ENCODE measurements at regions not wholly inside any gene's neighbourhood (a gene's known extent, or its start where the extent isn't known, plus 50 kb on each side); places are given as distances from the start of the nearest gene placed in this dataset.

DNA sequence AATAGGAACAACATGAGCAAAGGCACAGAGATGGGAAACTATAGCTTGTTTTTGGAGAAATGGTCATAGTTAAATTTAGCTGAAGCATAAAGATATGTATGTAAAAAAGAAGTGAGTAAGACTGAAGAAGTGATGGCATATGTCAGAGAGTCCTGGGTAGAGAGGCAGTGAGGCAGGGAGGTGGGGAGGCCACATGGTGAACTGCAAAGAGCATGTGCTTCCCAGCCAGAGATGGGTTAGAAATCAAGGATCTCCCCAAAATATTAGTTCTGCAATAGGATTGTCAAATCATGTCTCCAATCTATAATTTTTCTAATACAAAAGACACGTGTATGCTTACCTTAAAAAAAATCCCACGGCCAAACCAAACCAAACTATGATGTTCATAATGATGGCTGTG is 82.1 kb upstream of the STXBP6 start:
- intact Hi-C loops (cut with micrococcal nuclease): loop anchor here (1.0 to 5.0 kb wide), 3 partner anchors 422 to 650 kb away; partner anchors contain the start of gene GZMH
- DNase-seq (no peak), ATAC-seq (no peak)
- TF ChIP-seq, protein P1, sequence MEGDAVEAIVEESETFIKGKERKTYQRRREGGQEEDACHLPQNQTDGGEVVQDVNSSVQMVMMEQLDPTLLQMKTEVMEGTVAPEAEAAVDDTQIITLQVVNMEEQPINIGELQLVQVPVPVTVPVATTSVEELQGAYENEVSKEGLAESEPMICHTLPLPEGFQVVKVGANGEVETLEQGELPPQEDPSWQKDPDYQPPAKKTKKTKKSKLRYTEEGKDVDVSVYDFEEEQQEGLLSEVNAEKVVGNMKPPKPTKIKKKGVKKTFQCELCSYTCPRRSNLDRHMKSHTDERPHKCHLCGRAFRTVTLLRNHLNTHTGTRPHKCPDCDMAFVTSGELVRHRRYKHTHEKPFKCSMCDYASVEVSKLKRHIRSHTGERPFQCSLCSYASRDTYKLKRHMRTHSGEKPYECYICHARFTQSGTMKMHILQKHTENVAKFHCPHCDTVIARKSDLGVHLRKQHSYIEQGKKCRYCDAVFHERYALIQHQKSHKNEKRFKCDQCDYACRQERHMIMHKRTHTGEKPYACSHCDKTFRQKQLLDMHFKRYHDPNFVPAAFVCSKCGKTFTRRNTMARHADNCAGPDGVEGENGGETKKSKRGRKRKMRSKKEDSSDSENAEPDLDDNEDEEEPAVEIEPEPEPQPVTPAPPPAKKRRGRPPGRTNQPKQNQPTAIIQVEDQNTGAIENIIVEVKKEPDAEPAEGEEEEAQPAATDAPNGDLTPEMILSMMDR (IDR thresholded peaks at IDR 0.05): no peak
- H3K9me3 Mint-ChIP-seq: no peaks in the 10 kb centered on the region
- H3K4me1 Mint-ChIP-seq: peaks cover 8 to 9% of the 10 kb centered on the region in 2 donors
- WGBS (ENCODE audit: insufficient coverage): 80% methylated on average over 1 of the region's 2 CpGs
- H3K4me1 ChIP-seq (ENCODE audit: control insufficient read depth, insufficient read depth, low read length): peaks cover 5% of the 10 kb centered on the region
- no peak overlapping the region for H3K27ac ChIP-seq (ENCODE audit: low read length)
- H3K36me3 Mint-ChIP-seq: no peaks in the 10 kb centered on the region
- no peaks in the 10 kb centered on the region for H3K36me3 ChIP-seq (ENCODE audit: control insufficient read depth, insufficient read depth, low read length)
- no peaks in the 10 kb centered on the region for H3K9me3 ChIP-seq (ENCODE audit: control insufficient read depth, insufficient read depth, low read length)
- no peak overlapping the region for H3K27ac Mint-ChIP-seq
- H3K4me3 Mint-ChIP-seq: no peak overlapping the region
- peaks cover 18% of the 10 kb centered on the region for H3K27me3 ChIP-seq (ENCODE audit: control insufficient read depth, insufficient read depth, low read length)
- H3K27me3 Mint-ChIP-seq (ENCODE audit: low read depth in 2 of 2): peaks cover 41 to 66% of the 10 kb centered on the region in 2 donors
- H3K4me3 ChIP-seq (ENCODE audit: low read length): no peak overlapping the region

DNA sequence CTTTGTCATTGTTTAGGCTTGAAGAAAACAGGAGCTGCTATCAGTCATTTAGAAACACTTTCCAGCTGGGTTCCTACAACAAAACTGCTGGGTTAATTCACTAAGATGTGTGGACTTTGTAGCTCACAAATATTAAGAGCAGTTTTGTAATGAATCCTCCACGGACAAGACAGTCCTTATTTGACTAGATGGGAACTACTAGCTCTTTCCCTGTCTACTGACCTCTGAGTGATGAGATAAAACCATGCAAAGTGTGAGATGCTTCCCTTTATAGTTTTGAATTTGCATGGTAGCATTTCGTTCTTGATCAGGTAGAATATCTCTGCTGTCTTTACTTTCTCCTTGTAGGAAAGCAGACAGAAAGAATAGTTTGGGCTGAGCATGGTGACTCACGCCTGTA is 72.9 kb upstream of the STXBP6 start:
- WGBS (ENCODE audit: insufficient coverage): 77% methylated on average over 2 of the region's 3 CpGs
- Histone ChIP-seq H3K9me3 (ENCODE audit: control insufficient read depth, insufficient read depth, low read length) (no peaks in the 10 kb centered on the region), H3K4me1 (ENCODE audit: control insufficient read depth, insufficient read depth, low read length) (no peaks in the 10 kb centered on the region), H3K4me3 (ENCODE audit: low read length) (no peak overlapping the region), H3K27ac (ENCODE audit: low read length) (no peak overlapping the region), H3K27me3 (ENCODE audit: control insufficient read depth, insufficient read depth, low read length) (peaks cover 2% of the 10 kb centered on the region), H3K36me3 (ENCODE audit: control insufficient read depth, insufficient read depth, low read length) (no peaks in the 10 kb centered on the region)
- TF ChIP-seq, protein P1 (IDR thresholded peaks at IDR 0.05): no peak
- no peak overlapping the region for H3K27ac Mint-ChIP-seq
- DNase-seq (no peak), ATAC-seq (no peak)
- no peaks in the 10 kb centered on the region for H3K4me1 Mint-ChIP-seq
- H3K4me3 Mint-ChIP-seq: no peak overlapping the region
- intact Hi-C loops (cut with micrococcal nuclease): no loop called here
- H3K36me3 Mint-ChIP-seq: no peaks in the 10 kb centered on the region
- H3K9me3 Mint-ChIP-seq: no peaks in the 10 kb centered on the region
- peaks cover 4 to 24% of the 10 kb centered on the region in 2 donors for H3K27me3 Mint-ChIP-seq (ENCODE audit: low read depth in 2 of 2)

DNA sequence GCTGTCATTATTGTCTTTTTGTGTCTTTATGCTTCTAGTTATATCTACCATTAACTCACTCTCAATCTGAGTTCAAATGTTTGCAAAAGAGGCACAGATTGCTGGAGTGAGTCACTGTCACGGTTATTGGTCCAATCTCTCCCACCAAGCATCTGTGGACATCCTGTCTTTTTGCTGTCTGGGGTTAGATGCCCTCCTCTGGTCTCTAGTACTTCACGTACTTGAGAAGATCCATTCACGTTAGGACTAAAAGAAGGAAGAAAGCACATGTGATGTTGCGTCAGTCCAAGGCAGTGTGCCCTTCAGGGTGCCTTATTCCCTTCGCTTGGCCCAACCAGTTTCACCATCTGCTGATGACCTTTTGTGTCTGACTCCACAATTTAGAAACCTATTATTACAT is 72.3 kb upstream of the STXBP6 start:
- Mint-ChIP-seq H3K27ac (no peak overlapping the region), H3K4me1 (no peaks in the 10 kb centered on the region), H3K4me3 (no peak overlapping the region), H3K9me3 (no peaks in the 10 kb centered on the region), H3K27me3 (ENCODE audit: low read depth in 2 of 2) (peaks cover 8 to 21% of the 10 kb centered on the region in 2 donors), H3K36me3 (no peaks in the 10 kb centered on the region)
- Histone ChIP-seq H3K9me3 (ENCODE audit: control insufficient read depth, insufficient read depth, low read length) (no peaks in the 10 kb centered on the region), H3K4me3 (ENCODE audit: low read length) (no peak overlapping the region), H3K27ac (ENCODE audit: low read length) (no peak overlapping the region), H3K27me3 (ENCODE audit: control insufficient read depth, insufficient read depth, low read length) (peaks cover 2% of the 10 kb centered on the region), H3K36me3 (ENCODE audit: control insufficient read depth, insufficient read depth, low read length) (no peaks in the 10 kb centered on the region), H3K4me1 (ENCODE audit: control insufficient read depth, insufficient read depth, low read length) (no peaks in the 10 kb centered on the region)
- intact Hi-C loops (cut with micrococcal nuclease): no loop called here
- WGBS (ENCODE audit: insufficient coverage): 87% methylated on average over 5 of the region's 5 CpGs
- DNase-seq (no peak), ATAC-seq (no peak)
- TF ChIP-seq, protein P1 (IDR thresholded peaks at IDR 0.05): no peak

DNA sequence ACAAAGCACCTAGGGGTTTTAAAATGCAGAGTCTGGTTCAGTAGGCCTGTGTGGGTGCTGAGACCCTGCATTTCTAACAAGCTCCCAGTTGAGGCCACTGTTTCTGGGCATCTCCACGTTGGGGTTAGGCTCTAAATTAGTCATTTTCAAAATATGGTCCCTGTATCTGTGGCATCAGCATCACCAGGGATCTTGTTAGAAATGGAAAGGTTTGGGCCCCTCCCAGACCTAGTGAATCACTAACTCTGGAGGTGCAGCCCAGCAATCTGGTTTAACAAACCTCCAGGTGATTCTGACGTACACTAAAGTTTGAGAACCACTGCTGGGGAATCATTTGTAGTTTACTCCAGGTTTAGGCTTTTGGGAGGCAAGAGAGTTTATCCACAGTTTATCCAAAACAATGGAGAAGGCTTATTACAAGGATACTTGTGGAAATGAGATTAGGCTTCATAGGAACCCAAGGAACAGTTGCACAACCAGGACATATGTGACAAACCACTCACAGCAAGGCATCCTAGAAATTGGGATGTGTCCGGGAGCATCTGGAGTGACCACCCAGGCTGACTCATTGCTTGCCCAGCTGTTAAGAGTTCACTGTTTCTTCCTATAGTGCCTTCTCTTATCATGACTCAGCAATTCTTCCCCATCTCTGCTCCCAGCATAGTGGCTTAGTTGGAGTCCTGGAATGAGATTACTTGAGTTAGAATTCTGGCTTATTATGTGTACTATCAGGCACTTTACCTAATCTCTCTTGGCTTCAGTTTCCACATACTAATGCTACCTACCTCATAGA is 71.6 kb upstream of the STXBP6 start:
- TF ChIP-seq, protein P1 (IDR thresholded peaks at IDR 0.05): no peak
- intact Hi-C loops (cut with micrococcal nuclease): no loop called here
- Mint-ChIP-seq H3K36me3 (no peaks in the 10 kb centered on the region), H3K4me1 (no peaks in the 10 kb centered on the region), H3K4me3 (no peak overlapping the region), H3K9me3 (no peaks in the 10 kb centered on the region), H3K27me3 (ENCODE audit: low read depth in 2 of 2) (peaks cover 8 to 21% of the 10 kb centered on the region in 2 donors), H3K27ac (no peak overlapping the region)
- no peak for ATAC-seq
- DNase-seq: no peak
- Histone ChIP-seq H3K4me1 (ENCODE audit: control insufficient read depth, insufficient read depth, low read length) (no peaks in the 10 kb centered on the region), H3K27me3 (ENCODE audit: control insufficient read depth, insufficient read depth, low read length) (peaks cover 2% of the 10 kb centered on the region), H3K4me3 (ENCODE audit: low read length) (no peak overlapping the region), H3K27ac (ENCODE audit: low read length) (no peak overlapping the region), H3K36me3 (ENCODE audit: control insufficient read depth, insufficient read depth, low read length) (no peaks in the 10 kb centered on the region), H3K9me3 (ENCODE audit: control insufficient read depth, insufficient read depth, low read length) (no peaks in the 10 kb centered on the region)
- 89% methylated on average over 3 of the region's 3 CpGs for WGBS (ENCODE audit: insufficient coverage)

Measured in natural killer cell (primary cell).